ENCODE measurements at regions not wholly inside any gene's neighbourhood (a gene's known extent, or its start where the extent isn't known, plus 50 kb on each side); places are given as distances from the start of the nearest gene placed in this dataset.

DNA sequence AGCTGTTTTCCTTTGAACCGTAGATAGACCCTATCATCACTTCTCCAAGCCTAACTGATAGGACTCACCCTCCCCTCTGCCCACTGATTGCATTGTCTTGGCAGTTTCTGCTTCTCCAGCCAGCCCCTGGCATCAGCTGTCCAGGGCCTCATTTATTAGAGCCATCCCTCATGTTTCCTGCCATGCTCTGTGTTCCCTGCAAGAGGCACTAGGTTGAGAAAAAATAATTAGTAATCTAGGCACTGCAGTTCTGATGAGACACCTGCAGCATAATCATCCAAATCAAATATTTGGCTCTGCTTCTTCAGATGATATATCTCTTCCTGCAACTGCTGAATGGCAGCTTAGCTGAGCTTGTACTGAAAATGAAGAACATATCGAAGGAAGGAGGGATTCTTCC, 303.0 kb upstream of the TLE4 start:
- TF ChIP-seq, protein P1, sequence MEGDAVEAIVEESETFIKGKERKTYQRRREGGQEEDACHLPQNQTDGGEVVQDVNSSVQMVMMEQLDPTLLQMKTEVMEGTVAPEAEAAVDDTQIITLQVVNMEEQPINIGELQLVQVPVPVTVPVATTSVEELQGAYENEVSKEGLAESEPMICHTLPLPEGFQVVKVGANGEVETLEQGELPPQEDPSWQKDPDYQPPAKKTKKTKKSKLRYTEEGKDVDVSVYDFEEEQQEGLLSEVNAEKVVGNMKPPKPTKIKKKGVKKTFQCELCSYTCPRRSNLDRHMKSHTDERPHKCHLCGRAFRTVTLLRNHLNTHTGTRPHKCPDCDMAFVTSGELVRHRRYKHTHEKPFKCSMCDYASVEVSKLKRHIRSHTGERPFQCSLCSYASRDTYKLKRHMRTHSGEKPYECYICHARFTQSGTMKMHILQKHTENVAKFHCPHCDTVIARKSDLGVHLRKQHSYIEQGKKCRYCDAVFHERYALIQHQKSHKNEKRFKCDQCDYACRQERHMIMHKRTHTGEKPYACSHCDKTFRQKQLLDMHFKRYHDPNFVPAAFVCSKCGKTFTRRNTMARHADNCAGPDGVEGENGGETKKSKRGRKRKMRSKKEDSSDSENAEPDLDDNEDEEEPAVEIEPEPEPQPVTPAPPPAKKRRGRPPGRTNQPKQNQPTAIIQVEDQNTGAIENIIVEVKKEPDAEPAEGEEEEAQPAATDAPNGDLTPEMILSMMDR (IDR thresholded peaks at IDR 0.05; ENCODE audit: low read depth, low read length): no peak
- TF ChIP-seq EZH2phosphoT487 (IDR thresholded peaks at IDR 0.05; ENCODE audit: low read depth): no peak
